ENCODE measurements at regions not wholly inside any gene's neighbourhood (a gene's known extent, or its start where the extent isn't known, plus 50 kb on each side); places are given as distances from the start of the nearest gene placed in this dataset.

DNA sequence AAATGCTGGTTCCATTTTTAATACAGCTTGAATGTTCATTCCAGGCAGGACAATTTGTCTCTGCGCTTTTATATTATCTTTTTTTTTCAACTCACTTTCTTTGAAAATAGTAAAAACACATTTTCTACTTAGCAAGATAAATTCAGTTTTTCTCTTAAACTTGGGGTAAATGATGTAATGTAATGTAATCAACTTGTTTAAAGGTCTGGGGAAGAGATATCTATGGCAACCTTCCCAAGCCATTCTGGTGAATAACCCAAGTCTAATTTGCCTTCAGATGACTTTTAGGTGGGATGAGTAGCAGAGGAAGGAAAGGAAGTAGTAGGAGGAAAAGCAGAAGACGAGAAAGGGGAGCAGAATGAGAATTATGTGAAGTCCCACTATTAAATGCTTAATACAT, 335.1 kb downstream of the SV2B start:
- Histone ChIP-seq H3K79me2 (ENCODE audit: insufficient read depth, low read depth, low read length) (no peaks in the 10 kb centered on the region), H4K20me1 (ENCODE audit: insufficient read depth, low read length) (no peaks in the 10 kb centered on the region), H3K4me1 (ENCODE audit: insufficient read depth, low read length, poor library complexity, severe bottlenecking) (no peaks in the 10 kb centered on the region), H3K9me2 (ENCODE audit: insufficient read depth, low read length) (no peaks in the 10 kb centered on the region), H2AFZ (ENCODE audit: low read length) (no peak overlapping the region), H3K9me3 (ENCODE audit: low read length) (no peaks in the 10 kb centered on the region), H3K4me3 (ENCODE audit: low read depth, low read length, poor library complexity, severe bottlenecking) (no peak overlapping the region), H3K4me2 (ENCODE audit: low read length) (no peak overlapping the region), H3K36me3 (ENCODE audit: insufficient read depth, low read length) (no peaks in the 10 kb centered on the region), H3K27ac (ENCODE audit: low read depth, low read length, poor library complexity, severe bottlenecking) (no peak overlapping the region)
- no peak for DNase-seq (ENCODE audit: low spot score)
- POLR2A ChIA-PET: interaction anchor here (0.7 kb wide), 1 partner anchor 1735 kb away, joined by 3 read pairs; no protein-coding TSS in a partner anchor
- intact Hi-C loops (cut with micrococcal nuclease; ENCODE audit: unreplicated experiment): no loop called here
- no TSS peak for BruUV-seq (replicated peaks)
- TF ChIP-seq, protein P1, sequence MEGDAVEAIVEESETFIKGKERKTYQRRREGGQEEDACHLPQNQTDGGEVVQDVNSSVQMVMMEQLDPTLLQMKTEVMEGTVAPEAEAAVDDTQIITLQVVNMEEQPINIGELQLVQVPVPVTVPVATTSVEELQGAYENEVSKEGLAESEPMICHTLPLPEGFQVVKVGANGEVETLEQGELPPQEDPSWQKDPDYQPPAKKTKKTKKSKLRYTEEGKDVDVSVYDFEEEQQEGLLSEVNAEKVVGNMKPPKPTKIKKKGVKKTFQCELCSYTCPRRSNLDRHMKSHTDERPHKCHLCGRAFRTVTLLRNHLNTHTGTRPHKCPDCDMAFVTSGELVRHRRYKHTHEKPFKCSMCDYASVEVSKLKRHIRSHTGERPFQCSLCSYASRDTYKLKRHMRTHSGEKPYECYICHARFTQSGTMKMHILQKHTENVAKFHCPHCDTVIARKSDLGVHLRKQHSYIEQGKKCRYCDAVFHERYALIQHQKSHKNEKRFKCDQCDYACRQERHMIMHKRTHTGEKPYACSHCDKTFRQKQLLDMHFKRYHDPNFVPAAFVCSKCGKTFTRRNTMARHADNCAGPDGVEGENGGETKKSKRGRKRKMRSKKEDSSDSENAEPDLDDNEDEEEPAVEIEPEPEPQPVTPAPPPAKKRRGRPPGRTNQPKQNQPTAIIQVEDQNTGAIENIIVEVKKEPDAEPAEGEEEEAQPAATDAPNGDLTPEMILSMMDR (conservative IDR thresholded peaks at IDR 0.05; ENCODE audit: low read length): no peak
- TF ChIP-seq EZH2phosphoT487 (IDR thresholded peaks at IDR 0.05; ENCODE audit: borderline replicate concordance, low read depth, low read length): no peak
- CTCF ChIA-PET (ENCODE audit: unreplicated experiment): no interaction called here

DNA sequence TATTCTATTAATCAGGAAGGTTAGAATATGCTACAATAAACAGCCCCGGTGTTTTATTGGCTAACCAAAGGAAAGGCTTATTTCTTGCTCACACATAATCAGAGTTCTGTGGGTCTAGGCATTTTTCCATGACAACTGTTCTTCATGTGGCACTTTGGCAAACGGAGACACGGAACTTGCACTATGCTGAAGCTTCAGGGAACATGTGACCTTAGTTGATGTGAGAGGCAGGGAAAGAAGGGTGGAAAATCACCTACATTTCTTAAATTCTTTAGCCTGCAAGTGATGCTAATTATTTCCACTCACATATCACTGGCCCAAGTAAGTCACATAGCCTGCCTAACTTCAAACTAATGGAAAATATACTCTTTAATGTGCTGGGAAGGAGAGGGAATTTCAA, 344.6 kb downstream of the SV2B start:
- no peak for TF ChIP-seq EZH2phosphoT487 (IDR thresholded peaks at IDR 0.05; ENCODE audit: borderline replicate concordance, low read depth, low read length)
- TF ChIP-seq, protein P1 (conservative IDR thresholded peaks at IDR 0.05; ENCODE audit: low read length): no peak
- intact Hi-C loops (cut with micrococcal nuclease; ENCODE audit: unreplicated experiment): no loop called here

GRCh38 chr15:91445695-91446228, 345.7 kb downstream of the SV2B start:
- DNase-seq (ENCODE audit: low spot score): no peak
- no peaks in the 10 kb centered on the region for H3K9me2 ChIP-seq (ENCODE audit: insufficient read depth, low read length)
- H3K79me2 ChIP-seq (ENCODE audit: insufficient read depth, low read depth, low read length): no peaks in the 10 kb centered on the region
- intact Hi-C loops (cut with micrococcal nuclease; ENCODE audit: unreplicated experiment): no loop called here
- no TSS peak for BruUV-seq (replicated peaks)
- H2AFZ ChIP-seq (ENCODE audit: low read length): no peak overlapping the region
- ChIA-PET CTCF (ENCODE audit: unreplicated experiment) (no interaction called here), POLR2A (interaction anchor here (1.2 kb wide), 1 partner anchor 8 kb away, joined by 3 read pairs; no protein-coding TSS in a partner anchor)
- H3K4me2 ChIP-seq (ENCODE audit: low read length): no peak overlapping the region
- H3K36me3 ChIP-seq (ENCODE audit: insufficient read depth, low read length): no peaks in the 10 kb centered on the region
- H3K9me3 ChIP-seq (ENCODE audit: low read length): no peaks in the 10 kb centered on the region
- H3K4me1 ChIP-seq (ENCODE audit: insufficient read depth, low read length, poor library complexity, severe bottlenecking): no peaks in the 10 kb centered on the region
- TF ChIP-seq, protein P1 (conservative IDR thresholded peaks at IDR 0.05; ENCODE audit: low read length): no peak
- no peak for TF ChIP-seq EZH2phosphoT487 (IDR thresholded peaks at IDR 0.05; ENCODE audit: borderline replicate concordance, low read depth, low read length)
- H3K27ac ChIP-seq (ENCODE audit: low read depth, low read length, poor library complexity, severe bottlenecking): no peak overlapping the region
- no peak overlapping the region for H3K4me3 ChIP-seq (ENCODE audit: low read depth, low read length, poor library complexity, severe bottlenecking)
- no peaks in the 10 kb centered on the region for H4K20me1 ChIP-seq (ENCODE audit: insufficient read depth, low read length)

More for the DNA sequence above, 344.6 kb downstream of the SV2B start:
- Histone ChIP-seq H3K36me3 (ENCODE audit: insufficient read depth, low read length) (no peaks in the 10 kb centered on the region), H3K9me2 (ENCODE audit: insufficient read depth, low read length) (no peaks in the 10 kb centered on the region), H4K20me1 (ENCODE audit: insufficient read depth, low read length) (no peaks in the 10 kb centered on the region), H3K79me2 (ENCODE audit: insufficient read depth, low read depth, low read length) (no peaks in the 10 kb centered on the region), H2AFZ (ENCODE audit: low read length) (no peak overlapping the region), H3K27ac (ENCODE audit: low read depth, low read length, poor library complexity, severe bottlenecking) (no peak overlapping the region), H3K4me2 (ENCODE audit: low read length) (no peak overlapping the region), H3K9me3 (ENCODE audit: low read length) (no peaks in the 10 kb centered on the region), H3K4me1 (ENCODE audit: insufficient read depth, low read length, poor library complexity, severe bottlenecking) (no peaks in the 10 kb centered on the region), H3K4me3 (ENCODE audit: low read depth, low read length, poor library complexity, severe bottlenecking) (no peak overlapping the region)
- POLR2A ChIA-PET: no interaction called here
- no TSS peak for BruUV-seq (replicated peaks)
- CTCF ChIA-PET (ENCODE audit: unreplicated experiment): no interaction called here
- DNase-seq (ENCODE audit: low spot score): no peak
